Hippocampal formation (tissue), 2 donors: ENCODE measurements at regions not wholly inside any gene's neighbourhood (a gene's known extent, or its start where the extent isn't known, plus 50 kb on each side); places are given as distances from the start of the nearest gene placed in this dataset.

Experiments
- DNase-seq, 2 donors: peaks; one replicate each; lab custom pipeline; 2025; lab: John Stamatoyannopoulos, UW

DNA sequence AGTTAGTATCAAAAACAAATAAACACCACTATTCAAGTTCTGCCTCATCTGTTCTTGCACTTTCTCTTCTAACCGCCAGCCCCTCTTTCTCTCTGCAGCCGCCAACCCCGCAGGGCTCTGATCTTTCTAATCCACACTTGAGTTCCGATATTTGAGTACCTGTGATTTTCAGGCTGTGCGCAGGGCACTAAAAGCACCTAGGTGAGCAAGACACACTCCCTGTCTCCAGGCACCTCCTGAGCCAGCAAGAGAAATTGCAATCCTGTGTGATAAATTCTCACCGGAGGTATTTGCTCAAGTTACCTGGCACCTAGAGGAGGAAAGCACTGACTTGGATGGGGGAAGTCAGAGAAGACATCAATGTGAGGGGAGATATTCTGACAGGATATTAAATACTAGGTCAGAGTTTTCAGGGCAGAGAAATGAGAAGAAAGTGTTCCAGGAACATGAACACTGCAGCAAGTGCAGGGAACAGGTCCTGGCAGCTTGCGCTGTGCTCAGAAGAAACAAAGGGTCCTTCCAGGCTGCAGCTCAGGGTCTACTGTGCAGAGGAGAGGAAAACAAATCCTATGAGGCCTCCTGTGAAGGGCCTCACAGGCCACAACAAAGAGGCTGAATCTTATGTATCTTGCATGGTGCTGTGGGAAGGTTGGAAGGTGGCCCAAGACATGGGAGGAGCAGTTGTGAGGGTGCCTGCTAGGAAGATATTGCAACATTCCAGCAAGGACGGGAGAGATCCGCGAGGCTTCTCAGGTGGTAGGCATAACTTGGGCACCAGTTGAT, 568.7 kb upstream of the MGMT start:
- no peak for DNase-seq

- DNase-seq, result no peak
Measured at GRCh38 chr10:128898916-128899195, 568.2 kb upstream of the MGMT start.

GRCh38 chr10:128900456-128900855, 566.6 kb upstream of the MGMT start:
- DNase-seq, result no peak

- no peak for DNase-seq
Measured at GRCh38 chr10:128901236-128901635, 565.8 kb upstream of the MGMT start.

DNA sequence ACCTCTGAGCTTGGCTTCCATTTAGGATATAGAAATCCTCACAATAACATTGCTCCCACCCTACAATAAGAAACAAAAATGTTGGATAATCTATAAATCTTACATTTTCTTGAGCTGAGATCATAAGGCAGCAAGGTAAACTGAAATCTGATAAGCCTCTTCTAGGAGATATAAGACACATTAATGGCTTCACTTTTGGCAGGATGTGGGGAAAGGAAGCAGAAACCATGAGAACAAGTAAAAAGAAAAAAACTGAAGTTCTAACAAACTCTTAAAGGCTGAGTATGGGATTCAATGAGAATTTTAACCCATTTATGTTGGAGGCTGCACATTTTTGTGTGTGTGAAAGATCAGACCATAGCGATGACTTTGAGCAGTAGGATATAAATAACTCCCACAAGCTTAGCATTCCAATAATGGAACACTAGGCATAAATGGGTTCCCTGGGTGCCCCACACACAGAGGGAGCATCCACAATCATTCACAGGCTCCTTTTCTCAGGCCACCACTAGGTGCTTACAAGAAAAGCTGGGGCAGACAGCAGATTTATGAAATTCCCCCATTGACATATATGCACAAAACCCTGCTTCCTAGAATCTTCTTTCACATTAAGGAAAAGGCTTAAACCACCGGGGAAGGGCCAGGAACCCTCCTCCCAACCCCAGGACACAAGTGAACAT, 564.9 kb upstream of the MGMT start:
- no peak for DNase-seq

DNA sequence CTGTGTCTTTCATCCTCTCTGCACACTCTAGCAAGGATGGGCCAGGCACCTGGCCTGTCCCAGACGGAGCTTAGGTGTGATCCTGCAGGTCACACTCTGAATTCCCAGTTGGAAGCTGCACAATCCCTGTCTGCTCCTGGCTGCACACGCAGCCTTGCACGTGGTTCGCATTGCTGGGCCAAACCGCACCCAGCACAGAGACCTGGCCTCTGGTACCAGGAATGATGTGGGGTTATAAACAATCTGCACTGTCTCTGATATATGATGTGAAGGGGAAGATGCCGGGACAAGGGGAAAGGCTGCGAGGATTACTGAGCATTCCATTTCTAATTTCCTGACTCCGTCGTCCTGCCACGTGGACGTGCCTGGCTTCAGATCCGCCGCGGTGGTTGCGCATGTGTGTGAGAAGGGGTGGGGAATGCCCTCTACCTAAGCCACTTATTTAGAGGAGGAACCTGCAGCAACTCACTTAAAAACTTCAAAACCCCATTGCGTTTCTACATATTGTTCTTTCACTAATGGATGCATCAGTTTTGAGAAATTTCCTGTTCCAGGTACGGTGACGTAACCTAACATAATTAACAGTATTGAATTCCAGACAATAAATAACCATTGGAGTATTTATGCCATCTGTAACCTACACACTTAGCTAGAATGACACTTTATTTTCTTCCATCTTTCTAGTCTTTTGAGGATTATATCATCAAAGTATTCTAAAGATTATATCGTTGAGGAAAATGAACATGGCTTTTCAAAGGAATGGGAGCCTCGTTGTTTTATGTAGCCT, 559.7 kb upstream of the MGMT start:
- DNase-seq, result no peak

GRCh38 chr10:128908099-128908498, 558.9 kb upstream of the MGMT start:
- DNase-seq, result no peak

GRCh38 chr10:128908499-128908898, 558.5 kb upstream of the MGMT start:
- no peak for DNase-seq

- peak in 1 of 2 donors; percentile 15 for DNase-seq
Measured at GRCh38 chr10:128912568-128913311, 554.3 kb upstream of the MGMT start.

- DNase-seq, result peak in 1 of 2 donors; percentile 1
Measured at GRCh38 chr10:128914681-128915080, 552.4 kb upstream of the MGMT start.

DNA sequence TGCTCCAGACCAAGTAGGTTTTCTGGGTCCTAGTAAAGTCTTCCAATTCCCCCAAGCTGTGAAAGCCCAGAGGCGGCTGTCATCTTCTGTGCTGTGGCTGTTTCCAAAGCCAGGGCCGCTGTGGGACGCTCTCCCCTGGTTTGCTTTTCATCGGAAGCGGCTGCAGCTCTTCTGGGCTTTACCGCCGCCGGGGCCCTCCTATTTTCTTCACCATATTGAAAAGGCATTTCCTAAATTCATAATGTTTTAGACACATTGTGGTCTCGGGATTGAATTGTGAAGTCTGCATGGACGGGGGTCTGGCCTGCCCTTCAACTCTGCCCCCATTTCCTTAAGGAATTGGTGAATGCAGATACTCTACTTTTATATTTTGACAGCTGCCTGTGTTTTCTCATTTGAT, 551.4 kb upstream of the MGMT start:
- DNase-seq, result no peak

- no peak for DNase-seq
Measured at GRCh38 chr10:128916383-128916782, 550.7 kb upstream of the MGMT start.

DNA sequence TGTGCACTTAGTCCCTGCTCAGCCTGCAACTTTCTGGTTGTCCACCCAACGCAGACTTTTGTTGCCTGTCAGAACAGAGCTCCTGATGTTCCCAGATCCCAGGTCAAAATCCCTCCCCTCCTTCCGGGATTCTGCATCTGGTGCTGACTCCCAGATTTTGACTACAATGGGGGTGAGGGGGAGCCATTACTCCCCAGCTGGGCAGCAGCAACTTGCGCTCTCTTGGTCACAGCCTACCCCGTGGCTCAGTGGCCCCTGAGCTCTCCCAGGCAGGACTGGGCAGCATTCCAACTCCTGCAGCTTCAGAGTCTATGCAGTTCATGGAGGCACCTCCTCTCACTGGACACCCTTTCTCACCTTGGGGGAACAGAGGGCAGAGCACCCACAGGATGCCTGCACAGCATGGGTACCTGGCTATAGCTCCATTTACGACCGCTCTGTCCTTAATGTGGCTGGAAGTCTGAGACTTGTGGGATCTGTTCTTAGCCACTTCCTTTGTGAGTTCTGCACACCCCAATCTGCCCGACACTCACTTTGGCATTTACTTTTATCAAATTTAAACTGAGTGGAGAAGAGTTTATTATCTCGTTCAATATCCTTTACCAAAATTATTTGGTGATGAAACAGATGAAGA, 545.5 kb upstream of the MGMT start:
- no peak for DNase-seq

GRCh38 chr10:128922172-128922571, 544.9 kb upstream of the MGMT start:
- no peak for DNase-seq

DNA sequence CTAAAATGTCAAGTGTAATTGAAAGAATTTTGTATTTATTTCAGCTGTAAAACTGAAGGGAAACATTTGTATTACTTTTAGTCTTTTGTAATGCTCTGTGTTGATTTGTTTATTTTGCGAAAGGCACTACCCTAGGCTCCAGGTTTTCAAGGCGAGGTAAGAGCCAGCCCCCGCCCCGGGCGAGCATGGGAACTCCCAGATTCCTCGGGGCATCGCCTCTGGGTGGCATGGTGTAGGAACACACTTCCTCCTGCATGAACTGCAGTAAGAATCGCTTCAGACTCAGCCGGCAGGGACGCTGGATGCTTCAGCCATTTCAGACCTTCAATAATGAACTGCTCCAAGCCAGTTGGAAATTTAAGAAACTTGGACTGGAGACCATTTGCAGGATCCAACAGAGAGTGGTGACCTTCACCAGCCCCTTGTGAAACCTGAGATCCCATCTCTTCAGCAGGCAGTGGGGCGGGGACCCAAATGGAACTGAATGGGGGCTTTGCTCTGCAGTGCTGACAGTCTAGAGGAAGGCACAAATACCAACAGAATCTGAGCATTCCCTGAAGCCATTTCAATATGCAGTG, 544.3 kb upstream of the MGMT start:
- no peak for DNase-seq

DNA sequence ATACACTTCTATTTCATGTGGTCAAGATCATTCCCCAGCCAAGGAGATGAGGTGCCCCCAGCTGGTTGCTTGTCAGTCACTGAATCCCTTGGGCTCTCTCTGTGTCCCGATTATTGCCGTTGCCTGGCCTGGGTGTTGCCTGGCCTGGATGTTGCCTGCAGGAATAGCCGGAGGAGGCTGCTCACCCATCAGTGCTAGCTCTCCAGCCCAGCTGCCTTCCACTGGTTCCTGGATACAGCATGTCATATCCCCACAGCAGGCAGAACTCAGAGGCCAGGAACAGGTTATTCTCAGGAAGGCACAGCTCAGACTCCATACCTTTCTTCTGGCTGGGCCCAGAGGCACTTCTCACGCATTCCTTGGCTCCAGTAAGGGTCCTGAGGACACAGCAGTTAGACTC, 542.1 kb upstream of the MGMT start:
- no peak for DNase-seq

DNA sequence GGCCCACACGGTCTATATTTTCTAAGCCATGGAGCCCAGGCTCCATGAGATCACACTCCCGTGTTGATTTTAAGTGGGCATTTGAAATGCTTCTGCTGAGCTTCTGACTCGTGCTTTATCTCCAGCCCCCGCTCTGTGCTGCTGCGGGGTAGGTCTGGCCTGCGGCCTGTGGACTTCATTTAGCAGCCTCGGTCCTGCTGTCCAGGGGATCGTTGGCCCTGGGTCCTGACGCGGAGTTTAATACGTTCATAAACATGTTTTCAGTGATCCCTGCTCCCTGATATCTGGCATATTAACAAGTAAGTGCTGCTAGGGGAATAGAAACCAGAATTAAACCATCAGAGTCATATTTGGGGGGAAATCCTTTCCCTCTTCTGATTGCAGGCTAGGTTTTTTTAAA, 540.3 kb upstream of the MGMT start:
- no peak for DNase-seq

DNA sequence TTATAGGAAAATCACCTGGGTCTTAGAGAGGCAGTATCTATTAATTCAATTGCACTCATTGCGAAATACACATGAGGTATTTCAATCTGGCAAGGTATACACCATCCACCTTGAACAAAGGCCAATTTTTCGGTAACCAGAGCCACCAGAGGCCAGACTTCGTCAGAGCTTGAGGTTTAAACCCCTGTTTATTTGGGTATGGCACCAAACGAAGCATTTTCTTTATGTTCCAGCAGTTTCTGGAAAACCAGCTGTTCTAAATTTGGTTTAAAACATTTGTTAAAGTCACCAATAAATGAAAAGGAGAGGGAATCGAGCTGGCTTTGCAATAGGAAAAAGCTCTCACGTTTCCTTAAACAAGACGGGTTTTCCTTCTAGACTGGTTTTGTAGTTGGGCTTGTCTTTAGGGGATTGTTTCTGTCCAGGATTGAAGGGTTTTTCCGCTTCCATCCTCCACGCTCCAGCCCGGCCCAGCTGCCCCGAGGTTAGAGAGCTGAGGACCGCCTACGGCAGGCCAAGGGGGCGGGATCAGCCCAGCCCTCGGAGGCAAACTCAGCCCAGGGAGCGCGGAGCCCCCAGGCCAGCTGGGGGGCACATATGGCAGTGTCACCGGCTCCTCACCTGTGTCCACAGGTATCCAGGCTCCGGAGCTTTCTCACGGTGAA, 539.4 kb upstream of the MGMT start:
- no peak for DNase-seq

- no peak for DNase-seq
Measured at GRCh38 chr10:128928231-128928836, 538.7 kb upstream of the MGMT start.

GRCh38 chr10:128929131-128929530, 537.9 kb upstream of the MGMT start:
- no peak for DNase-seq

DNA sequence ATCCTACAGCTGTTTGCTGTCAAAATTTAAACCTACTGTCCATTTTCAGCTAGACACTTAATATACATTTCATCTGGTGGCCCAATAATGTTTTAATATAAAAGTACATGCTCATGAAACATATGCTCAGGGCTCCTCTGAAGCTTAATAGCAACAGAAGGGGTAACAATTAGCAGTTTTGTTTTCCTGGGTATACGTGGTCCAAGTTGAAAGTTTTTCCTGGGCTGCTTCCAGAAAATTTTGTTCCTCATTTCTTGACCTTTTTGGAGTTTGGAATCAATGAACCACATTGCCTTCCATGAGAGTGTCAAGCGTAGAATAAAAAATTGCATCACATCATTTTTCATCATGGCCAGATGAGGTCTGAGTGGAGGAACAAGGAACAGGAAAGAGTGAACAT, 537.3 kb upstream of the MGMT start:
- DNase-seq, result no peak
